Activated B cell treated with CpG ODN at 0.5 μM for 24 hours (primary cell): ENCODE measurements at regions not wholly inside any gene's neighbourhood (a gene's known extent, or its start where the extent isn't known, plus 50 kb on each side); places are given as distances from the start of the nearest gene placed in this dataset.

Experiments
- ATAC-seq: fragments of 200-7000 bp; cut with Tn5 transposase; one replicate; pipeline ENCODE4 v1.10.0; 2021; ENCODE audit warnings: low read depth, mild to moderate bottlenecking, moderate library complexity
- CTCF ChIA-PET: fragments of 350-600 bp; sonication (Branson Sonifier 250); formaldehyde crosslinking; loops from one replicate; lab custom pipeline; 2021; ENCODE audit warnings: antibody characterized with exemption; lab: Charles Lee
- POLR2A ChIA-PET: fragments of 350-600 bp; sonication (Branson Sonifier 250); formaldehyde crosslinking; loops from one replicate; lab custom pipeline; 2021; ENCODE audit warnings: antibody characterized with exemption; lab: Charles Lee
- DNase-seq: peaks from one replicate; pipeline ENCODE4 v3.0.0; 2022
- H3K27ac Mint-ChIP-seq: one replicate; pipeline ENCODE4 v1.8.0; 2020; ENCODE audit warnings: mixed read lengths
- H3K27me3 Mint-ChIP-seq: one replicate; pipeline ENCODE4 v1.8.0; 2021; ENCODE audit warnings: mixed read lengths
- H3K36me3 Mint-ChIP-seq: one replicate; pipeline ENCODE4 v1.8.0; 2021; ENCODE audit warnings: low read depth, mixed read lengths
- H3K4me1 Mint-ChIP-seq: one replicate; pipeline ENCODE4 v1.8.0; 2021; ENCODE audit warnings: mixed read lengths
- H3K4me3 Mint-ChIP-seq: one replicate; pipeline ENCODE4 v1.8.0; 2020; ENCODE audit warnings: mild to moderate bottlenecking, mixed read lengths
- H3K9me3 Mint-ChIP-seq: one replicate; pipeline ENCODE4 v1.8.0; 2020; ENCODE audit warnings: mixed read lengths
- intact Hi-C: fragments of 100-400 bp; cut with micrococcal nuclease; formaldehyde crosslinking; loops from one replicate; pipeline ENCODE4 v1.15.1; 2024
- TF ChIP-seq, protein P1 (sequence below): fragments of 200-600 bp; IDR thresholded peaks from one replicate; pipeline ENCODE4 v1.8.0; 2022; ENCODE audit warnings: antibody characterized with exemption, mild to moderate bottlenecking

DNA sequence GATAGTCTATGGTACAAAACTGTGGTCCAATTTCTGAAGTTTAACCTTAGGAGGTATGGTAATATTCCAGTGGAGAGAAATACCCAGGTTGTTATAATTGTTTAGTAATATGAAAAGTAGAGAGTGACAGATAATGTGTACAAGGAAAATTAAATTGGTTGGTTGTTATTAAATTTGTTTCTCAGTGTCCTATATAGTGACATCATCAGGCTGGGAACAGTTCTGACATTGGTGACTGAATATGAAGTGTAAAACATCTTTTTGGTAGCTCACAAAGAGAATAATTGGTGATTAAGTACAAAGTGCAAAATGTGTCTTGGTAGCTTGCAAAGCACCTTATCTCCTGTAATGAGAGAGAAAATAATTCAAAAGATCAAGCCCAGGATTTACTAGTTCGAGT, 1806.1 kb upstream of the CDH6 start:
- Mint-ChIP-seq H3K27ac (no peak overlapping the region), H3K36me3 (no peaks in the 10 kb centered on the region), H3K9me3 (peaks cover 16% of the 10 kb centered on the region), H3K27me3 (no peaks in the 10 kb centered on the region), H3K4me3 (no peak overlapping the region), H3K4me1 (no peaks in the 10 kb centered on the region)
- ATAC-seq (no peak), DNase-seq (no peak)
- CTCF ChIA-PET, result no interaction called here
- TF ChIP-seq, protein P1, sequence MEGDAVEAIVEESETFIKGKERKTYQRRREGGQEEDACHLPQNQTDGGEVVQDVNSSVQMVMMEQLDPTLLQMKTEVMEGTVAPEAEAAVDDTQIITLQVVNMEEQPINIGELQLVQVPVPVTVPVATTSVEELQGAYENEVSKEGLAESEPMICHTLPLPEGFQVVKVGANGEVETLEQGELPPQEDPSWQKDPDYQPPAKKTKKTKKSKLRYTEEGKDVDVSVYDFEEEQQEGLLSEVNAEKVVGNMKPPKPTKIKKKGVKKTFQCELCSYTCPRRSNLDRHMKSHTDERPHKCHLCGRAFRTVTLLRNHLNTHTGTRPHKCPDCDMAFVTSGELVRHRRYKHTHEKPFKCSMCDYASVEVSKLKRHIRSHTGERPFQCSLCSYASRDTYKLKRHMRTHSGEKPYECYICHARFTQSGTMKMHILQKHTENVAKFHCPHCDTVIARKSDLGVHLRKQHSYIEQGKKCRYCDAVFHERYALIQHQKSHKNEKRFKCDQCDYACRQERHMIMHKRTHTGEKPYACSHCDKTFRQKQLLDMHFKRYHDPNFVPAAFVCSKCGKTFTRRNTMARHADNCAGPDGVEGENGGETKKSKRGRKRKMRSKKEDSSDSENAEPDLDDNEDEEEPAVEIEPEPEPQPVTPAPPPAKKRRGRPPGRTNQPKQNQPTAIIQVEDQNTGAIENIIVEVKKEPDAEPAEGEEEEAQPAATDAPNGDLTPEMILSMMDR, result no peak
- intact Hi-C loops, result no loop called here
- POLR2A ChIA-PET, result no interaction called here

DNA sequence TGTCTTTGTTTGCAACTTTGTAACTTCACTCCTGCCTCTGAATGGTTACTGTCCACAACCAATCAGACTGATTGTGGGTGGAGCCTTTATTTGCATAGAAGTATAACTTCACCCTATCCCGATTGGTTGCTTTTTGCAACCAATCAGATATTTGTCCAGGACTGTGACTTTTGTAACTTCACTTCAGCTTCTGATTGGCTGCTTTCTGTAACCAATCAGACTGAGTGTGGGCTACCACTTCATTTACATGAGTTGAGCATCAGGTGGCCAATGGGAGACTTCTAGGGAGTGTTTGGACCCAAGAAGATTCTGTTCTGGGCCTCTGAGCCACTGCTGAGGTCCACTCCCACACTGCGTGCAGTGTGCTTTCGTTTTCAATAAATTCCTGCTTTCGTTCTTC, 1810.7 kb upstream of the CDH6 start:
- Mint-ChIP-seq H3K4me3 (no peak overlapping the region), H3K27ac (no peak overlapping the region), H3K9me3 (peaks cover 17% of the 10 kb centered on the region), H3K4me1 (no peaks in the 10 kb centered on the region), H3K27me3 (no peaks in the 10 kb centered on the region), H3K36me3 (no peaks in the 10 kb centered on the region)
- TF ChIP-seq, protein P1, result no peak
- DNase-seq (no peak), ATAC-seq (no peak)
- POLR2A ChIA-PET, result no interaction called here
- intact Hi-C loops, result no loop called here
- CTCF ChIA-PET, result no interaction called here

DNA sequence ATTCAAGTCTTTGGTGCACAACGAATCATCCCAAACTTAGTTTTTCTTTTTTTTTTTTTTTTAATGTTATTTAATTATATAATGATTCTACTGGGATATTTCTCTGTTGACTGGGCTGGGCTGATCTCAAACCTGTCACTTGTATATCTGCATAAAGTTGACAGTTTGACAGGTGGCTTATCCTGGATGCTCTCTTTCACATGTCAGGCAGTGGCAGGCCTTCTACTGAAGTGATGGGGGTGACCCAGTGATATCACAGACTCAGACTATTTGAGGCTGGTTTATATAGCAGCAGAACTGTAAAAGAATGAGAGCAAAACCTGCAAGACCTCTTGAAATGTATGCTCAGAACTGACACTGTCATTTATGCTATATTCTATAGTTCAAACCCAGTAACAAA, 1813.5 kb upstream of the CDH6 start:
- H3K4me3 Mint-ChIP-seq, result no peak overlapping the region
- H3K27me3 Mint-ChIP-seq, result no peaks in the 10 kb centered on the region
- ChIA-PET CTCF (no interaction called here), POLR2A (no interaction called here)
- no peaks in the 10 kb centered on the region for H3K4me1 Mint-ChIP-seq
- peaks cover 13% of the 10 kb centered on the region for H3K9me3 Mint-ChIP-seq
- ATAC-seq (no peak), DNase-seq (no peak)
- TF ChIP-seq, protein P1, result no peak
- intact Hi-C loops, result no loop called here
- no peaks in the 10 kb centered on the region for H3K36me3 Mint-ChIP-seq
- no peak overlapping the region for H3K27ac Mint-ChIP-seq

DNA sequence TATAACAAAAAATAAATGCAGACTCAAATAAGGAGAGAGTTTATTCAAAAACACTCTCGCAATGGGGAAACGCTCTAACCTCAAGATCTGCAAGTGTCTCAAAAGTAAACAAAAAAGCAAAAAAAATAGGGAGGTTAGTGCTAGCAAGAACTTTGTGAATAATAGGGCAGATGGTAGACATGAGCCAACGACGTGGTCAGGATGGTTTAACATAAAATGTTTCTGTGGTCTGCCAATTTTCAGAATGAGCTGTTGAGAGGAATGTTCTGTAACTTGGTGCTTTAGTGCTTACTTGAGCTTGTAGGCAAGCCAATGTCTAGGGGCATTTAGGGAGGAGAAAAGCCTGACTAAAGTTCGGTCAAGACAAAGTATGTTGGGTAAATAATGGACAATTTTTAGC, 1813.9 kb upstream of the CDH6 start:
- TF ChIP-seq, protein P1, result no peak
- no peaks in the 10 kb centered on the region for H3K36me3 Mint-ChIP-seq

DNA sequence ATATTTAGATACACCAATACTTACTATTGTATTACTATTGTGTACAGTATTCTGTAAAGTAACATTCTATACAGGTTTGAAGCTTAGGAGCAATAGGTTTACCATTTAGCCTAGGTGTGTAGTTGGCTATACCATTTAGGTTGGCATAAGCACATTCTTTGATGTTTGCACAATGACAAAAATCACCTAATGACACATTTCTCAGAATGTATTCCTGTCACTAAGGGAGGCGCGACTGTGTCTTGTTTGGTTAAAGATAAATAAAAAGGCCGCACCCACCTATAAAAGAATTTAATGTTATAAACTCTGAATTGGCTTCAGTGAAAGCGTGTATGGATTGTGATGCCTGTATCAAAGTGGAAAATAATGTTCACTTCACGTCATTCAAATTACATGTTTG, 1815.4 kb upstream of the CDH6 start:
- Mint-ChIP-seq H3K27me3 (no peaks in the 10 kb centered on the region), H3K36me3 (no peaks in the 10 kb centered on the region), H3K27ac (no peak overlapping the region), H3K9me3 (peaks cover 11% of the 10 kb centered on the region), H3K4me1 (no peaks in the 10 kb centered on the region), H3K4me3 (no peak overlapping the region)
- TF ChIP-seq, protein P1, result no peak
- DNase-seq, result no peak
- no peak for ATAC-seq
- intact Hi-C loops, result no loop called here
- ChIA-PET CTCF (no interaction called here), POLR2A (no interaction called here)

More for the DNA sequence above, 1813.9 kb upstream of the CDH6 start:
- DNase-seq, result no peak
- intact Hi-C loops, result no loop called here
- ChIA-PET POLR2A (no interaction called here), CTCF (no interaction called here)
- Mint-ChIP-seq H3K4me3 (no peak overlapping the region), H3K4me1 (no peaks in the 10 kb centered on the region), H3K27me3 (no peaks in the 10 kb centered on the region), H3K9me3 (peaks cover 13% of the 10 kb centered on the region), H3K27ac (no peak overlapping the region)
- no peak for ATAC-seq
